Thyroid gland (tissue), 4 donors: ENCODE measurements at regions not wholly inside any gene's neighbourhood (a gene's known extent, or its start where the extent isn't known, plus 50 kb on each side); places are given as distances from the start of the nearest gene placed in this dataset.

Experiments
- POLR2A ChIP-seq, 2 donors: fragments of 450-650 bp; IDR thresholded peaks; one replicate each; pipeline ENCODE4 v1.6.1; 2017; ENCODE audit warnings: antibody characterized with exemption in 2 of 2, mild to moderate bottlenecking in 2 of 2, moderate library complexity in 1 of 2
- TF ChIP-seq, protein P1 (sequence below), 6 experiments: fragments of 200-600 bp in 3 of 6; fragments of 450-650 bp in 3 of 6; sonication (generic) in 3 of 6; IDR thresholded peaks; one replicate each; pipeline ENCODE4 v1.5.1; 2016 to 2019; ENCODE audit warnings: antibody characterized with exemption in 6 of 6, mild to moderate bottlenecking in 2 of 6, inconsistent platforms in 1 of 6, moderate library complexity in 1 of 6

DNA sequence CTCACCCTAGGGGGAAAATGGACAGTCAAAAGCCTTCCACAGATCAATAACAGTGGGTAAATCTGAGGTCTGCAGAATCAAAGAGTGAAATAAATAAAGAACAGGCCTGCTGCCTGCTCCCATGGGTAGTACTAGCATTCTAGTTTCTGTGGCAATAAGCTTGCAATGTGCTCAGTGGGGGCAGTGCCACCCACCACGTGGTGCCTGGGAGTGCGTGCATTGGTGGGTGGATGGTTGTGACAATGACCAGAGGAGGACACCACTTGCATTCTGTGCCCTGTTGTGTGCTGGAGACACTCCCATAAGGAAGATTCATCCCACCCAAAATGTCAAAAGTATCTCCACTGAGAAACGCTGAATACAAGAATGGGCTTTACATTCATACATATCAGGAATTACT is 95.5 kb upstream of the NEDD9 start:
- TF ChIP-seq, protein P1, sequence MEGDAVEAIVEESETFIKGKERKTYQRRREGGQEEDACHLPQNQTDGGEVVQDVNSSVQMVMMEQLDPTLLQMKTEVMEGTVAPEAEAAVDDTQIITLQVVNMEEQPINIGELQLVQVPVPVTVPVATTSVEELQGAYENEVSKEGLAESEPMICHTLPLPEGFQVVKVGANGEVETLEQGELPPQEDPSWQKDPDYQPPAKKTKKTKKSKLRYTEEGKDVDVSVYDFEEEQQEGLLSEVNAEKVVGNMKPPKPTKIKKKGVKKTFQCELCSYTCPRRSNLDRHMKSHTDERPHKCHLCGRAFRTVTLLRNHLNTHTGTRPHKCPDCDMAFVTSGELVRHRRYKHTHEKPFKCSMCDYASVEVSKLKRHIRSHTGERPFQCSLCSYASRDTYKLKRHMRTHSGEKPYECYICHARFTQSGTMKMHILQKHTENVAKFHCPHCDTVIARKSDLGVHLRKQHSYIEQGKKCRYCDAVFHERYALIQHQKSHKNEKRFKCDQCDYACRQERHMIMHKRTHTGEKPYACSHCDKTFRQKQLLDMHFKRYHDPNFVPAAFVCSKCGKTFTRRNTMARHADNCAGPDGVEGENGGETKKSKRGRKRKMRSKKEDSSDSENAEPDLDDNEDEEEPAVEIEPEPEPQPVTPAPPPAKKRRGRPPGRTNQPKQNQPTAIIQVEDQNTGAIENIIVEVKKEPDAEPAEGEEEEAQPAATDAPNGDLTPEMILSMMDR (IDR thresholded peaks at IDR 0.05): no peak
- no peak for TF ChIP-seq POLR2A (IDR thresholded peaks at IDR 0.05)
